Right lobe of liver (tissue), 4 donors: ENCODE measurements at regions not wholly inside any gene's neighbourhood (a gene's known extent, or its start where the extent isn't known, plus 50 kb on each side); places are given as distances from the start of the nearest gene placed in this dataset.

Experiments used
- CTCF ChIP-seq, 4 donors: fragments of 200-600 bp in 3 of 4; fragments of 450-650 bp in 1 of 4; IDR thresholded peaks; one replicate each; pipeline versions ENCODE4 v1.5.1 to v1.8.0; 2016 to 2022; ENCODE audit warnings: antibody characterized with exemption in 4 of 4, mild to moderate bottlenecking in 2 of 4
- POLR2A ChIP-seq: fragments of 450-650 bp; IDR thresholded peaks from one replicate; pipeline ENCODE4 v1.6.1; 2017; ENCODE audit warnings: antibody characterized with exemption, mild to moderate bottlenecking
- donor health status: DM: no; HTN: no; CAD: no.
- donor health status: DM: no; HTN: no; CAD: no.
- donor health status: DM: no; HTN: yes; CAD: no.

GRCh38 chrX:109858602-109859341, 125.7 kb upstream of the ACSL4 start:
- no peak for TF ChIP-seq CTCF (IDR thresholded peaks at IDR 0.05)
- TF ChIP-seq POLR2A: no peak
